ENCODE measurements at regions not wholly inside any gene's neighbourhood (a gene's known extent, or its start where the extent isn't known, plus 50 kb on each side); places are given as distances from the start of the nearest gene placed in this dataset.
A peak's percentile ranks its signal among the peaks of the same experiment; 100 is the strongest.

GRCh38 chr6:14390805-14391204 is 273.2 kb downstream of the CD83 start:
- ChIA-PET CTCF (no interaction called here), POLR2A (no interaction called here)
- H3K36me3 ChIP-seq (ENCODE audit: control insufficient read depth in 2 of 2, insufficient read depth in 1 of 2, low read length in 2 of 2): no peaks in the 10 kb centered on the region
- no peak overlapping the region for H3K4me3 ChIP-seq (ENCODE audit: low read depth, low read length)
- H3K4me1 ChIP-seq (ENCODE audit: control insufficient read depth, insufficient read depth, low read length): peaks cover 3% of the 10 kb centered on the region; the same call in 1 of the 2 replicates
- no peaks in the 10 kb centered on the region for H3K9me3 ChIP-seq (ENCODE audit: control insufficient read depth, insufficient read depth, low read depth, low read length)
- H3K27ac ChIP-seq (ENCODE audit: extremely low read depth, low read depth, low read length): no peak overlapping the region
- TF ChIP-seq ZFP37 (tag by site-specific recombination; IDR thresholded peaks at IDR 0.05) (no peak), ZNF596 (tag by site-specific recombination; IDR thresholded peaks at IDR 0.05) (no peak), ZBTB49 (tag by site-specific recombination; IDR thresholded peaks at IDR 0.05; ENCODE audit: low read depth) (no peak), ZNF560 (tag by site-specific recombination; IDR thresholded peaks at IDR 0.05; ENCODE audit: borderline replicate concordance) (no peak), ZNF654 (tag by site-specific recombination; IDR thresholded peaks at IDR 0.05; ENCODE audit: low read depth) (no peak), ZEB2 (tag by site-specific recombination; IDR thresholded peaks at IDR 0.05) (no peak), PBX3 (CRISPR knock-in tag; IDR thresholded peaks at IDR 0.05) (no peak), FEZF1 (tag by site-specific recombination; IDR thresholded peaks at IDR 0.05) (peak; percentile 37; the same call in 1 of the 2 replicates), ZNF518A (tag by site-specific recombination; conservative IDR thresholded peaks at IDR 0.05; ENCODE audit: low read depth) (no peak), ZNF202 (tag by site-specific recombination; IDR thresholded peaks at IDR 0.05; ENCODE audit: borderline replicate concordance) (no peak), RBAK (tag by site-specific recombination; IDR thresholded peaks at IDR 0.05) (no peak), ZNF580 (tag by site-specific recombination; IDR thresholded peaks at IDR 0.05) (no peak), ZNF16 (tag by site-specific recombination; IDR thresholded peaks at IDR 0.05; ENCODE audit: low read depth) (no peak), CTCF (tag by site-specific recombination; IDR thresholded peaks at IDR 0.05) (no peak), ZNF792 (tag by site-specific recombination; IDR thresholded peaks at IDR 0.05) (no peak), ZNF324 (tag by site-specific recombination; IDR thresholded peaks at IDR 0.05) (no peak), ZNF777 (tag by site-specific recombination; IDR thresholded peaks at IDR 0.05; ENCODE audit: borderline replicate concordance) (no peak), SCRT2 (tag by site-specific recombination; IDR thresholded peaks at IDR 0.05) (peak; percentile 47; the same call in 1 of the 2 replicates), PRDM6 (tag by site-specific recombination; IDR thresholded peaks at IDR 0.05) (peak; percentile 81; the same call in 1 of the 2 replicates), ZNF114 (tag by site-specific recombination; IDR thresholded peaks at IDR 0.05) (no peak), ZNF280C (tag by site-specific recombination; IDR thresholded peaks at IDR 0.05) (no peak), ZNF155 (tag by site-specific recombination; IDR thresholded peaks at IDR 0.05) (no peak), ZNF341 (tag by site-specific recombination; IDR thresholded peaks at IDR 0.05; ENCODE audit: low read depth) (no peak), ZNF24 (tag by site-specific recombination; IDR thresholded peaks at IDR 0.05) (no peak), ZBTB48 (tag by site-specific recombination; IDR thresholded peaks at IDR 0.05) (no peak)
